SK-N-SH (cell line): ENCODE measurements at regions not wholly inside any gene's neighbourhood (a gene's known extent, or its start where the extent isn't known, plus 50 kb on each side); places are given as distances from the start of the nearest gene placed in this dataset.

ENCODE experiments used
- CTCF ChIA-PET: fragments of 300-600, 350-600 bp; formaldehyde crosslinking; extraction: SDS; loops from one replicate; lab custom pipeline; 2021; lab: Yijun Ruan, JAX
- POLR2A ChIA-PET: fragments of 350-600 bp; sonication (Branson Sonifier 250); formaldehyde crosslinking; extraction: SDS; loops from one replicate; lab custom pipeline; 2020; ENCODE audit warnings: antibody characterized with exemption, inconsistent platforms; lab: Yijun Ruan, JAX
- DNase-seq: peaks from one replicate; pipeline ENCODE4 v3.0.0; 2012
- H2AFZ ChIP-seq: fragments of 200-600 bp; sonication (generic); 2 replicates; pipeline ENCODE4 v1.8.1; 2016; ENCODE audit warnings: antibody characterized with exemption, mild to moderate bottlenecking, low read depth
- H3F3A ChIP-seq: fragments of 200-600 bp; sonication (generic); replicated peaks from 2 replicates; pipeline ENCODE3; 2016; ENCODE audit warnings: antibody characterized with exemption, mild to moderate bottlenecking; ENCODE audit not compliant: insufficient read depth
- H3K27ac ChIP-seq, 2 experiments: fragments of 200-500 bp in 1 of 2; fragments of 200-600 bp in 1 of 2; sonication (Bioruptor generic) in 1 of 2; sonication (generic), shearing (Covaris generic) in 1 of 2; 2 replicates each; pipeline versions ENCODE4 v1.5.1 to v1.6.1; 2014 to 2016; ENCODE audit warnings: low read depth in 2 of 2, inconsistent platforms in 1 of 2, low read length in 1 of 2, mild to moderate bottlenecking in 1 of 2, mixed read lengths in 1 of 2
- H3K27me3 ChIP-seq: fragments of 200-600 bp; sonication (generic), shearing (Covaris generic); 2 replicates; pipeline ENCODE4 v1.6.1; 2016; ENCODE audit warnings: mixed run types; ENCODE audit not compliant: insufficient read depth
- H3K36me3 ChIP-seq, 2 experiments: fragments of 200-500 bp in 1 of 2; fragments of 200-600 bp in 1 of 2; sonication (Bioruptor generic) in 1 of 2; sonication (generic) in 1 of 2; replicated peaks in 1 of 2; 2 replicates each; pipeline versions ENCODE3 to v1.5.1; 2014 to 2016; ENCODE audit warnings: low read length in 1 of 2, mild to moderate bottlenecking in 1 of 2; ENCODE audit not compliant: insufficient read depth in 2 of 2, control insufficient read depth in 1 of 2
- H3K4me1 ChIP-seq, 2 experiments: fragments of 200-500 bp in 1 of 2; fragments of 200-600 bp in 1 of 2; sonication (Bioruptor generic) in 1 of 2; sonication (generic), shearing (Covaris generic) in 1 of 2; 2 replicates each; pipeline versions ENCODE4 v1.5.1 to v1.6.1; 2014 to 2016; ENCODE audit warnings: low read depth in 1 of 2, low read length in 1 of 2, mixed run types in 1 of 2; ENCODE audit not compliant: insufficient read depth in 2 of 2, control insufficient read depth in 1 of 2
- H3K4me2 ChIP-seq: fragments of 200-600 bp; sonication (generic), shearing (Covaris generic); 2 replicates; pipeline ENCODE4 v1.6.1; 2017; ENCODE audit warnings: mixed run types
- H3K4me3 ChIP-seq, 2 experiments: fragments of 200-500 bp in 1 of 2; fragments of 200-600 bp in 1 of 2; sonication (Bioruptor generic) in 1 of 2; sonication (generic), shearing (Covaris generic) in 1 of 2; 2 replicates each; pipeline versions ENCODE4 v1.5.1 to v1.8.1; 2014 to 2016; ENCODE audit warnings: low read depth in 2 of 2, inconsistent platforms in 1 of 2, low read length in 1 of 2, mild to moderate bottlenecking in 1 of 2, mixed read lengths in 1 of 2, moderate library complexity in 1 of 2
- H3K79me2 ChIP-seq: fragments of 200-600 bp; sonication (generic); 2 replicates; pipeline ENCODE4 v1.8.1; 2017; ENCODE audit warnings: mild to moderate bottlenecking; ENCODE audit not compliant: insufficient read depth
- H3K9ac ChIP-seq: fragments of 200-600 bp; sonication (generic); 2 replicates; pipeline ENCODE4 v1.6.1; 2017; ENCODE audit warnings: mixed run types
- H3K9me2 ChIP-seq: fragments of 200-600 bp; sonication (generic); 2 replicates; pipeline ENCODE4 v1.6.1; 2017; ENCODE audit warnings: mixed run types
- H3K9me3 ChIP-seq: fragments of 200-600 bp; sonication (generic); 2 replicates; pipeline ENCODE4 v1.6.1; 2017; ENCODE audit warnings: mixed run types, mild to moderate bottlenecking, moderate library complexity
- H4K20me1 ChIP-seq: fragments of 200-600 bp; sonication (generic); 2 replicates; pipeline ENCODE4 v1.6.1; 2017; ENCODE audit warnings: mild to moderate bottlenecking, mixed run types; ENCODE audit not compliant: insufficient read depth
- CHD2 ChIP-seq: fragments of 150-350 bp; IDR thresholded peaks from 2 replicates; pipeline ENCODE4 v1.6.1; 2018; ENCODE audit warnings: low read length; ENCODE audit not compliant: partially characterized antibody
- CTCF ChIP-seq: fragments of 200-600 bp; sonication (generic); IDR thresholded peaks from 2 replicates; pipeline ENCODE4 v1.6.1; 2017; ENCODE audit warnings: antibody characterized with exemption, mild to moderate bottlenecking, moderate library complexity
- EP300 ChIP-seq, 2 experiments: IDR thresholded peaks; 2 replicates each; pipeline versions ENCODE4 v1.4.0 to v1.6.1; 2012; ENCODE audit warnings: borderline replicate concordance in 1 of 2, low read depth in 1 of 2, low read length in 1 of 2
- EZH2phosphoT487 ChIP-seq: fragments of 200-600 bp; sonication (generic); IDR thresholded peaks from 2 replicates; pipeline ENCODE4 v1.6.1; 2017; ENCODE audit warnings: low read depth, mixed run types, mild to moderate bottlenecking, antibody characterized with exemption, moderate library complexity, borderline replicate concordance
- FOSL2 ChIP-seq: IDR thresholded peaks from 2 replicates; pipeline ENCODE4 v1.4.0; 2012; ENCODE audit warnings: low read depth, mild to moderate bottlenecking, moderate library complexity, borderline replicate concordance
- GABPA ChIP-seq: IDR thresholded peaks from 2 replicates; pipeline ENCODE4 v1.4.0; 2012; ENCODE audit warnings: low read depth, mild to moderate bottlenecking
- NFIC ChIP-seq: IDR thresholded peaks from 2 replicates; pipeline ENCODE4 v1.4.0; 2012; ENCODE audit warnings: borderline replicate concordance
- PBX3 ChIP-seq: IDR thresholded peaks from 2 replicates; pipeline ENCODE4; 2012
- REST ChIP-seq: IDR thresholded peaks from 2 replicates; pipeline ENCODE4 v1.6.1; 2012; ENCODE audit warnings: mild to moderate bottlenecking, low read depth, low read length, moderate library complexity
- SIN3A ChIP-seq: IDR thresholded peaks from 2 replicates; pipeline ENCODE4 v1.6.1; 2012; ENCODE audit warnings: low read depth, mild to moderate bottlenecking, low read length, moderate library complexity, borderline replicate concordance
- SMC3 ChIP-seq: IDR thresholded peaks from 2 replicates; pipeline ENCODE4 v1.6.1; 2012; ENCODE audit warnings: low read depth, low read length, improper control_type of control experiment
- TAF1 ChIP-seq: IDR thresholded peaks from 2 replicates; pipeline ENCODE4 v1.6.1; 2012; ENCODE audit warnings: low read depth, mild to moderate bottlenecking, low read length, moderate library complexity, borderline replicate concordance
- TCF12 ChIP-seq: IDR thresholded peaks from 2 replicates; pipeline ENCODE4 v1.4.0; 2012
- USF1 ChIP-seq: IDR thresholded peaks from 2 replicates; pipeline ENCODE4 v1.4.0; 2012; ENCODE audit warnings: low read depth, borderline replicate concordance
- USF2 ChIP-seq: fragments of 150-350 bp; IDR thresholded peaks from 2 replicates; pipeline ENCODE4 v1.6.1; 2017; ENCODE audit warnings: antibody characterized with exemption, low read length, low read depth, borderline replicate concordance
- YY1 ChIP-seq: IDR thresholded peaks from 2 replicates; pipeline ENCODE4 v1.4.0; 2012; ENCODE audit warnings: low read depth, mild to moderate bottlenecking
- WGBS: methylation state at CpG from one replicate; pipeline ENCODE4 v1.1.6; 2017; ENCODE audit warnings: low lambda C conversion rate; 5-methylcytosine and 5-hydroxymethylcytosine counted together

GRCh38 chr3:28989646-28990089, 291.2 kb upstream of the RBMS3 start:
- Histone ChIP-seq H3F3A (no peaks in the 10 kb centered on the region), H3K27ac (peak overlapping the region in 1 of 2 experiments; percentile 46; a peak in 2 of 4 replicates), H3K79me2 (no peaks in the 10 kb centered on the region), H3K36me3 (no peaks in the 10 kb centered on the region), H4K20me1 (no peaks in the 10 kb centered on the region), H3K27me3 (no peaks in the 10 kb centered on the region), H3K4me2 (0 out of 2 replicates have a peak overlapping the region, but pooled peaks have one; percentile 29), H3K4me3 (no peak overlapping the region), H3K9ac (no peak overlapping the region), H3K9me2 (no peaks in the 10 kb centered on the region), H3K9me3 (no peaks in the 10 kb centered on the region), H3K4me1 (peaks cover 0 to 13% of the 10 kb centered on the region in 2 experiments; a peak in 1 of 4 replicates), H2AFZ (peak overlapping the region; percentile 20; the same call in 1 of the 2 replicates)
- TF ChIP-seq TCF12 = no peak
- no peak for TF ChIP-seq CTCF
- TF ChIP-seq SMC3 = no peak
- no peak for TF ChIP-seq GABPA
- TF ChIP-seq TAF1 = no peak
- no peak for TF ChIP-seq FOSL2
- TF ChIP-seq USF1 = no peak
- no peak for TF ChIP-seq CHD2
- TF ChIP-seq EP300 (IDR thresholded peaks at IDR 0.05; ENCODE audit: borderline replicate concordance in 1 of 2, low read depth in 1 of 2, low read length in 1 of 2) = no peak
- no peak for TF ChIP-seq EZH2phosphoT487
- no peak for TF ChIP-seq YY1
- no peak for TF ChIP-seq USF2
- TF ChIP-seq REST = no peak
- no peak for TF ChIP-seq SIN3A
- TF ChIP-seq NFIC = no peak
- no peak for TF ChIP-seq PBX3
- no peak for DNase-seq
- POLR2A ChIA-PET = no interaction called here
- CTCF ChIA-PET = interaction anchor here (0.7 kb wide), 1 partner anchor 72 kb away, joined by 3 read pairs; no protein-coding TSS in a partner anchor
- 41% methylated on average over 2 of the region's 2 CpGs for WGBS
